PC-9 (cell line): ENCODE measurements at regions not wholly inside any gene's neighbourhood (a gene's known extent, or its start where the extent isn't known, plus 50 kb on each side); places are given as distances from the start of the nearest gene placed in this dataset.
A peak's percentile ranks its signal among the peaks of the same experiment; 100 is the strongest.

Experiments
- BruUV-seq: library from RNA; stranded (reverse); fragments of 400-500 nt; replicated peaks from 2 replicates; lab custom pipeline; 2021; lab: Mats Ljungman, UMichigan
- CTCF ChIA-PET: fragments of 300-600 bp; sonication (Branson Sonifier 250); formaldehyde crosslinking; loops from one replicate; lab custom pipeline; 2022; ENCODE audit warnings: antibody characterized with exemption; lab: Charles Lee
- POLR2A ChIA-PET: fragments of 300-600 bp; sonication (Branson Sonifier 250); formaldehyde crosslinking; loops from one replicate; lab custom pipeline; 2022; ENCODE audit warnings: antibody characterized with exemption; ENCODE audit not compliant: unreplicated experiment; lab: Charles Lee
- DNase-seq, 2 experiments: peaks; one replicate each; pipeline versions ENCODE4 v3.0.0 to v3.0.0-alpha.2; 2015 to 2022; ENCODE audit warnings: mixed read lengths in 1 of 2
- H2AFZ ChIP-seq: fragments of 200-600 bp; sonication (generic); 2 replicates; pipeline ENCODE4 v1.8.1; 2017; ENCODE audit warnings: antibody characterized with exemption
- H3F3A ChIP-seq: fragments of 200-600 bp; sonication (generic); 2 replicates; pipeline ENCODE4 v1.8.1; 2017; ENCODE audit warnings: antibody characterized with exemption, mild to moderate bottlenecking, low read depth; ENCODE audit not compliant: insufficient read depth
- H3K27ac ChIP-seq: fragments of 200-600 bp; sonication (generic); 2 replicates; pipeline ENCODE4 v1.6.1; 2016; ENCODE audit warnings: mixed run types
- H3K27me3 ChIP-seq: fragments of 200-600 bp; sonication (generic); 2 replicates; pipeline ENCODE4 v1.6.1; 2016; ENCODE audit warnings: low read depth, mixed run types; ENCODE audit not compliant: insufficient read depth
- H3K36me3 ChIP-seq: fragments of 200-600 bp; sonication (generic); 2 replicates; pipeline ENCODE4 v1.6.1; 2016; ENCODE audit warnings: low read depth, mixed run types
- H3K4me1 ChIP-seq: fragments of 200-600 bp; sonication (generic); replicated peaks from 2 replicates; pipeline ENCODE4 v1.6.1; 2016; ENCODE audit warnings: mixed run types; ENCODE audit not compliant: insufficient read depth
- H3K4me2 ChIP-seq: fragments of 200-600 bp; sonication (generic); 2 replicates; pipeline ENCODE4 v1.6.1; 2017; ENCODE audit warnings: mixed run types
- H3K4me3 ChIP-seq: fragments of 200-600 bp; sonication (generic); 2 replicates; pipeline ENCODE4 v1.6.1; 2016; ENCODE audit warnings: mixed run types
- H3K79me2 ChIP-seq: fragments of 200-600 bp; sonication (generic); 2 replicates; pipeline ENCODE4 v1.6.1; 2017; ENCODE audit warnings: low read depth, mixed run types
- H3K9me2 ChIP-seq: fragments of 200-600 bp; sonication (generic); 2 replicates; pipeline ENCODE4 v1.8.1; 2017; ENCODE audit warnings: mild to moderate bottlenecking; ENCODE audit not compliant: insufficient read depth
- H3K9me3 ChIP-seq: fragments of 200-600 bp; sonication (generic); 2 replicates; pipeline ENCODE4 v1.8.1; 2016; ENCODE audit warnings: low read depth; ENCODE audit not compliant: insufficient read depth
- H4K20me1 ChIP-seq: fragments of 200-600 bp; sonication (generic); 2 replicates; pipeline ENCODE4 v1.8.1; 2017; ENCODE audit not compliant: insufficient read depth
- CTCF ChIP-seq: fragments of 200-600 bp; sonication (generic); conservative IDR thresholded peaks from 2 replicates; pipeline ENCODE4 v1.6.1; 2017; ENCODE audit warnings: mixed run types, antibody characterized with exemption, mild to moderate bottlenecking, moderate library complexity
- EZH2 ChIP-seq: fragments of 200-600 bp; sonication (generic); IDR thresholded peaks from 2 replicates; pipeline ENCODE4 v1.8.0; 2017; ENCODE audit warnings: antibody characterized with exemption, low read depth
- intact Hi-C: fragments of 100-400 bp; cut with micrococcal nuclease; formaldehyde crosslinking; loops from one replicate; pipeline ENCODE4 v1.10.0; 2022; ENCODE audit not compliant: unreplicated experiment

GRCh38 chr3:163491714-163492113 is 1586.6 kb downstream of the SI start:
- BruUV-seq = no TSS peak
- intact Hi-C loops = loop anchor here (5.0 kb wide), 4 partner anchors 434 to 1696 kb away; no protein-coding TSS in a partner anchor
- no peak overlapping the region for H3K4me3 ChIP-seq

GRCh38 chr3:163490119-163490518 is 1588.2 kb downstream of the SI start:
- H3K27ac ChIP-seq = no peak overlapping the region
- no peaks in the 10 kb centered on the region for H3K27me3 ChIP-seq
- H3K4me3 ChIP-seq = no peak overlapping the region
- no TSS peak for BruUV-seq
- ChIA-PET POLR2A (no interaction called here), CTCF (no interaction called here)
- no peaks in the 10 kb centered on the region for H4K20me1 ChIP-seq
- no peaks in the 10 kb centered on the region for H3F3A ChIP-seq
- H3K4me1 ChIP-seq = no peaks in the 10 kb centered on the region
- H3K9me3 ChIP-seq = no peaks in the 10 kb centered on the region
- H3K9me2 ChIP-seq = no peaks in the 10 kb centered on the region
- no peak overlapping the region for H3K4me2 ChIP-seq
- no peak for TF ChIP-seq EZH2
- TF ChIP-seq CTCF = peak; percentile 80
- no peaks in the 10 kb centered on the region for H3K36me3 ChIP-seq
- peak; percentile 36 to 50 for DNase-seq
- H3K79me2 ChIP-seq = no peaks in the 10 kb centered on the region
- intact Hi-C loops = loop anchor here (1.0 to 5.0 kb wide), 5 partner anchors 433 to 1930 kb away; no protein-coding TSS in a partner anchor
- no peak overlapping the region for H2AFZ ChIP-seq

More at GRCh38 chr3:163491714-163492113, 1586.6 kb downstream of the SI start:
- ChIA-PET POLR2A (no interaction called here), CTCF (interaction anchor here (0.7 kb wide), 1 partner anchor 19 kb away, joined by 3 read pairs; no protein-coding TSS in a partner anchor)
- no peak for DNase-seq
- Histone ChIP-seq H2AFZ (no peak overlapping the region), H3K36me3 (no peaks in the 10 kb centered on the region), H3F3A (no peaks in the 10 kb centered on the region), H3K9me2 (no peaks in the 10 kb centered on the region), H4K20me1 (no peaks in the 10 kb centered on the region), H3K9me3 (no peaks in the 10 kb centered on the region), H3K4me2 (no peak overlapping the region), H3K27me3 (no peaks in the 10 kb centered on the region), H3K79me2 (no peaks in the 10 kb centered on the region), H3K4me1 (no peaks in the 10 kb centered on the region), H3K27ac (no peak overlapping the region)
- no peak for TF ChIP-seq CTCF

GRCh38 chr3:163482695-163483094 is 1595.6 kb downstream of the SI start:
- no peaks in the 10 kb centered on the region for H3K79me2 ChIP-seq
- H3F3A ChIP-seq = no peaks in the 10 kb centered on the region
- no peak overlapping the region for H3K27ac ChIP-seq
- CTCF ChIA-PET = no interaction called here
- POLR2A ChIA-PET = no interaction called here
- no peaks in the 10 kb centered on the region for H3K4me1 ChIP-seq
- no peaks in the 10 kb centered on the region for H3K9me2 ChIP-seq
- intact Hi-C loops = no loop called here
- H4K20me1 ChIP-seq = no peaks in the 10 kb centered on the region
- H3K9me3 ChIP-seq = no peaks in the 10 kb centered on the region
- no peak overlapping the region for H3K4me2 ChIP-seq
- no peak for TF ChIP-seq EZH2
- TF ChIP-seq CTCF = no peak
- H3K36me3 ChIP-seq = no peaks in the 10 kb centered on the region
- no peaks in the 10 kb centered on the region for H3K27me3 ChIP-seq
- peak overlapping the region; percentile 41; the same call in 1 of the 2 replicates for H2AFZ ChIP-seq
- no peak overlapping the region for H3K4me3 ChIP-seq
- DNase-seq = no peak
- no TSS peak for BruUV-seq
